ENCODE measurements at regions not wholly inside any gene's neighbourhood (a gene's known extent, or its start where the extent isn't known, plus 50 kb on each side); places are given as distances from the start of the nearest gene placed in this dataset.
"Not testable (repeated sequence)": the region's sequence is repeated elsewhere in the genome, so short reads cannot be mapped to it uniquely, and the experiment has no call there.

DNA sequence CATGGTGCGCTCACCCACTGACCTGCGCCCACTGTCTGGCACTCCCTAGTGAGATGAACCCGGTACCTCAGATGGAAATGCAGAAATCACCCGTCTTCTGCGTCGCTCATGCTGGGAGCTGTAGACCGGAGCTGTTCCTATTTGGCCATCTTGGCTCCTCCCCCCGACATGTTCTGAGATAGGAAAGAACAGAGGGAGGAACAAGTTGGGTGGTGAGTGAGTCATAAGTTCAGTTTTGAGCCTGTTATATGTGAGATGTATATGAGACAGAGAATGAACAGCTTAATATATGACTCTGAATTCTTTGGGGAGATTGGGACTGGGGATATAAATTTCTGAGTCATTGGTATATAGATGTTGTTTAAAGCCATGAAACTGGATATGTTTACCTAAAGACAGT is 596.7 kb downstream of the TSN start:
- TF ChIP-seq CTCF (IDR thresholded peaks at IDR 0.05; ENCODE audit: low read depth, low read length); EZH2phosphoT487 (IDR thresholded peaks at IDR 0.05; ENCODE audit: low read depth): not testable (repeated sequence)

Measured in OCI-LY3 (cell line).